ENCODE measurements at regions not wholly inside any gene's neighbourhood (a gene's known extent, or its start where the extent isn't known, plus 50 kb on each side); places are given as distances from the start of the nearest gene placed in this dataset.

GRCh38 chr18:43703050-43703449 lies 425.8 kb upstream of the SYT4 start:
- no peaks in the 10 kb centered on the region for H3K36me3 ChIP-seq
- 54% methylated on average over 2 of the region's 2 CpGs for WGBS
- no peak overlapping the region for H3K27ac ChIP-seq
- H3K27me3 ChIP-seq, result no peaks in the 10 kb centered on the region
- no peak overlapping the region for H3K4me3 ChIP-seq
- H3K9me3 ChIP-seq, result no peaks in the 10 kb centered on the region
- no peak for DNase-seq (ENCODE audit: low spot score in 2 of 2)
- no peaks in the 10 kb centered on the region for H3K4me1 ChIP-seq
- no peak for TF ChIP-seq POLR2AphosphoS5 (IDR thresholded peaks at IDR 0.05)
- no peak for TF ChIP-seq POLR2A (IDR thresholded peaks at IDR 0.05)
- TF ChIP-seq CTCF (IDR thresholded peaks at IDR 0.05), result no peak
- TF ChIP-seq EP300 (IDR thresholded peaks at IDR 0.05), result no peak

GRCh38 chr18:43705850-43706249 lies 428.6 kb upstream of the SYT4 start:
- Histone ChIP-seq H3K36me3 (no peaks in the 10 kb centered on the region), H3K27ac (no peak overlapping the region), H3K9me3 (no peaks in the 10 kb centered on the region), H3K4me3 (no peak overlapping the region), H3K4me1 (no peaks in the 10 kb centered on the region), H3K27me3 (no peaks in the 10 kb centered on the region)
- 66% methylated on average over 4 of the region's 4 CpGs for WGBS
- DNase-seq (ENCODE audit: low spot score in 2 of 2), result no peak
- no peak for TF ChIP-seq POLR2A (IDR thresholded peaks at IDR 0.05)
- TF ChIP-seq EP300 (IDR thresholded peaks at IDR 0.05), result no peak
- TF ChIP-seq POLR2AphosphoS5 (IDR thresholded peaks at IDR 0.05), result no peak
- TF ChIP-seq CTCF (IDR thresholded peaks at IDR 0.05), result no peak

GRCh38 chr18:43710135-43710534 lies 432.8 kb upstream of the SYT4 start:
- TF ChIP-seq POLR2AphosphoS5 (IDR thresholded peaks at IDR 0.05) (no peak), POLR2A (IDR thresholded peaks at IDR 0.05) (no peak), EP300 (IDR thresholded peaks at IDR 0.05) (no peak)
- no peak overlapping the region for H3K4me3 ChIP-seq
- DNase-seq (ENCODE audit: low spot score in 2 of 2), result no peak
- H3K36me3 ChIP-seq, result no peaks in the 10 kb centered on the region
- no peaks in the 10 kb centered on the region for H3K4me1 ChIP-seq
- no peaks in the 10 kb centered on the region for H3K9me3 ChIP-seq
- no peak overlapping the region for H3K27ac ChIP-seq
- H3K27me3 ChIP-seq, result no peaks in the 10 kb centered on the region
- 79% methylated on average over 4 of the region's 4 CpGs for WGBS

GRCh38 chr18:43714343-43715010 lies 437.2 kb upstream of the SYT4 start:
- WGBS, result 90% methylated on average over 3 of the region's 3 CpGs
- DNase-seq (ENCODE audit: low spot score in 2 of 2), result no peak
- Histone ChIP-seq H3K27me3 (no peaks in the 10 kb centered on the region), H3K9me3 (no peaks in the 10 kb centered on the region), H3K36me3 (no peaks in the 10 kb centered on the region), H3K4me1 (no peaks in the 10 kb centered on the region), H3K27ac (no peak overlapping the region), H3K4me3 (no peak overlapping the region)
- TF ChIP-seq POLR2A (IDR thresholded peaks at IDR 0.05) (no peak), CTCF (IDR thresholded peaks at IDR 0.05) (no peak)

GRCh38 chr18:43719267-43719795 lies 442.0 kb upstream of the SYT4 start:
- TF ChIP-seq EP300 (IDR thresholded peaks at IDR 0.05) (no peak), CTCF (IDR thresholded peaks at IDR 0.05) (no peak), POLR2AphosphoS5 (IDR thresholded peaks at IDR 0.05) (no peak), POLR2A (IDR thresholded peaks at IDR 0.05) (no peak)
- no peak for DNase-seq (ENCODE audit: low spot score in 2 of 2)
- 33% methylated on average over 1 of the region's 1 CpG for WGBS
- no peak overlapping the region for H3K4me3 ChIP-seq
- no peaks in the 10 kb centered on the region for H3K36me3 ChIP-seq
- H3K27me3 ChIP-seq, result no peaks in the 10 kb centered on the region
- H3K9me3 ChIP-seq, result no peaks in the 10 kb centered on the region
- H3K4me1 ChIP-seq, result no peaks in the 10 kb centered on the region
- H3K27ac ChIP-seq, result no peak overlapping the region

Data from suprapubic skin (tissue), 4 donors.